ENCODE measurements at regions not wholly inside any gene's neighbourhood (a gene's known extent, or its start where the extent isn't known, plus 50 kb on each side); places are given as distances from the start of the nearest gene placed in this dataset.

DNA sequence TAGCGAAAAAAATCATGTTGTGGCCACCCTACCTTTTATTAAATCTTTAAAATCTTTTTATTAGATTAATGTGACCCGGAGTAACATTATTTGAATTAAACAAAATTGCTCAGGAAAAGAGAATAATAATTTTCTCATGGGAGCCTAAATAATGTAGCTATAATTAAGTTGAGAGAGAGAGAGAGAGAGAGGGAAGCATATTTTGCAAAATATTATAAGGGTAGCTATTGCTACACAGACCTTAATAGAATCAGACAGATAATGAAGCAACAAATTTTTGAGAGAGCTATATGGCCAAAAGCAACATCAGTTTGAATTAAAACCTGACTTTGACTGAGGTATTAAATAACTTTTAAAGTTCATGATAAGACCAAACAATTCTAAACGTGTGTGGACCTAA is 703.5 kb downstream of the TMTC2 start:
- Mint-ChIP-seq H3K4me3 (no peak overlapping the region), H3K9me3 (peaks cover 0 to 4% (median 0%) of the 10 kb centered on the region in 7 donors), H3K27ac (no peak overlapping the region), H3K36me3 (no peaks in the 10 kb centered on the region), H3K27me3 (ENCODE audit: low read depth in 3 of 3) (peaks cover 0 to 5% (median 2%) of the 10 kb centered on the region in 3 donors), H3K4me1 (peaks cover 4% of the 10 kb centered on the region)
- H3K9me3 ChIP-seq (replicated peaks in 1 of 2; ENCODE audit: control insufficient read depth in 1 of 2, insufficient read depth in 1 of 2, low read length in 2 of 2), result no peaks in the 10 kb centered on the region
- no peaks in the 10 kb centered on the region for H3K36me3 ChIP-seq (replicated peaks in 1 of 2; ENCODE audit: control insufficient read depth in 1 of 2, insufficient read depth in 2 of 2, low read length in 2 of 2)
- no peak overlapping the region for H3K4me3 ChIP-seq (replicated peaks in 1 of 3; ENCODE audit: low read depth in 2 of 3, low read length in 3 of 3)
- intact Hi-C loops (cut with micrococcal nuclease), result no loop called here
- no peak for DNase-seq
- H3K4me1 ChIP-seq (ENCODE audit: control insufficient read depth in 1 of 2, insufficient read depth in 2 of 2, low read length in 2 of 2), result no peaks in the 10 kb centered on the region
- no CpG with 5 or more reads among the region's 3 CpGs for WGBS (ENCODE audit: insufficient coverage)
- H3K4me2 ChIP-seq (replicated peaks; ENCODE audit: extremely low read depth, low read length, poor library complexity, severe bottlenecking), result no peak overlapping the region
- H4K20me1 ChIP-seq (ENCODE audit: insufficient read depth, low read length), result no peaks in the 10 kb centered on the region
- no peaks in the 10 kb centered on the region for H3K79me2 ChIP-seq (ENCODE audit: insufficient read depth, low read length)
- H3K27ac ChIP-seq (ENCODE audit: low read depth in 1 of 2, low read length in 2 of 2), result no peak overlapping the region
- TF ChIP-seq, protein P1, sequence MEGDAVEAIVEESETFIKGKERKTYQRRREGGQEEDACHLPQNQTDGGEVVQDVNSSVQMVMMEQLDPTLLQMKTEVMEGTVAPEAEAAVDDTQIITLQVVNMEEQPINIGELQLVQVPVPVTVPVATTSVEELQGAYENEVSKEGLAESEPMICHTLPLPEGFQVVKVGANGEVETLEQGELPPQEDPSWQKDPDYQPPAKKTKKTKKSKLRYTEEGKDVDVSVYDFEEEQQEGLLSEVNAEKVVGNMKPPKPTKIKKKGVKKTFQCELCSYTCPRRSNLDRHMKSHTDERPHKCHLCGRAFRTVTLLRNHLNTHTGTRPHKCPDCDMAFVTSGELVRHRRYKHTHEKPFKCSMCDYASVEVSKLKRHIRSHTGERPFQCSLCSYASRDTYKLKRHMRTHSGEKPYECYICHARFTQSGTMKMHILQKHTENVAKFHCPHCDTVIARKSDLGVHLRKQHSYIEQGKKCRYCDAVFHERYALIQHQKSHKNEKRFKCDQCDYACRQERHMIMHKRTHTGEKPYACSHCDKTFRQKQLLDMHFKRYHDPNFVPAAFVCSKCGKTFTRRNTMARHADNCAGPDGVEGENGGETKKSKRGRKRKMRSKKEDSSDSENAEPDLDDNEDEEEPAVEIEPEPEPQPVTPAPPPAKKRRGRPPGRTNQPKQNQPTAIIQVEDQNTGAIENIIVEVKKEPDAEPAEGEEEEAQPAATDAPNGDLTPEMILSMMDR (IDR thresholded peaks at IDR 0.05), result no peak
- H3K9ac ChIP-seq (ENCODE audit: insufficient read depth, low read length, poor library complexity, severe bottlenecking), result no peak overlapping the region
- no peak overlapping the region for H2AFZ ChIP-seq (ENCODE audit: insufficient read depth, low read depth, low read length, poor library complexity, severe bottlenecking)
- H3K27me3 ChIP-seq (ENCODE audit: control insufficient read depth in 2 of 2, insufficient read depth in 2 of 2, low read length in 2 of 2), result no peaks in the 10 kb centered on the region

DNA sequence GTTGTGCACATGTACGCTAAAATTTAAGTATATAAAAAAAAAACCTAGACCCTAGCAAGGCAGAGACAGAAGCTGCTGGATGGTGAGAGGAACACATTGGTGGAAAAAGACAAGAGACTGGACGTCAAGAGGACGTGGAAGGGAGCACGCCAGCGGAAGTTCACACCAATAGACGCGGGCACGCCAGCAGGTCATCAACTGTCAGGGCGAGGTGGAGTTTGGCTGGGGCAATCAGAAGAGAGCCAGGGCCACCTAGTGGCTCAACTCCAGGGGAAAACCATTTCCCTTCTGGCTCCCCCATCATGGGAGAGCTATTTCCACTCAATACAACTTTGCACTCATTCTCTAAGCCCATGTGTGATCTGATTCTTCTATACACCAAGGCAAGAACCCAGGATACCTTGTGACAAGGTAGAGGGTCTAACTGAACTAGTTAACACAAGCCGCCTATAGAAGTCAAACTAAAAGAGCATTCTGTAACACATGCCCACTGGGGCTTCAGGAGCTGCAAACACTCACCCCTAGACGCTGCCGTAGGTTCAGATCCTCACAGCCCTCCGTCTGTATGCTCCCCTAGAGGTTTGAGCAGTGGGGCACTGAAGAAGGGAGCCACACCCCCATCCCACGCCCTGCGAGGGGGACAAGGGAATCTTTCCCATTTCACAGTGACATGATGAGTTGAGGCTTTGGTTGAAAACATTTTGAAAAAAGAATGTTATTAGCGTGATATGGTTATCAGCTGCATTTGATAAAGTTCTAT is 702.7 kb downstream of the TMTC2 start:
- intact Hi-C loops (cut with micrococcal nuclease), result no loop called here
- Histone ChIP-seq H3K4me1 (ENCODE audit: control insufficient read depth in 1 of 2, insufficient read depth in 2 of 2, low read length in 2 of 2) (no peaks in the 10 kb centered on the region), H3K79me2 (ENCODE audit: insufficient read depth, low read length) (no peaks in the 10 kb centered on the region), H2AFZ (ENCODE audit: insufficient read depth, low read depth, low read length, poor library complexity, severe bottlenecking) (no peak overlapping the region), H3K36me3 (replicated peaks in 1 of 2; ENCODE audit: control insufficient read depth in 1 of 2, insufficient read depth in 2 of 2, low read length in 2 of 2) (no peaks in the 10 kb centered on the region), H3K9me3 (replicated peaks in 1 of 2; ENCODE audit: control insufficient read depth in 1 of 2, insufficient read depth in 1 of 2, low read length in 2 of 2) (no peaks in the 10 kb centered on the region), H3K27ac (ENCODE audit: low read depth in 1 of 2, low read length in 2 of 2) (no peak overlapping the region), H3K4me3 (replicated peaks in 1 of 3; ENCODE audit: low read depth in 2 of 3, low read length in 3 of 3) (no peak overlapping the region), H3K4me2 (replicated peaks; ENCODE audit: extremely low read depth, low read length, poor library complexity, severe bottlenecking) (no peak overlapping the region), H3K9ac (ENCODE audit: insufficient read depth, low read length, poor library complexity, severe bottlenecking) (no peak overlapping the region), H4K20me1 (ENCODE audit: insufficient read depth, low read length) (no peaks in the 10 kb centered on the region), H3K27me3 (ENCODE audit: control insufficient read depth in 2 of 2, insufficient read depth in 2 of 2, low read length in 2 of 2) (no peaks in the 10 kb centered on the region)
- TF ChIP-seq, protein P1 (IDR thresholded peaks at IDR 0.05), result peak; percentile 22
- no peak overlapping the region for H3K4me3 Mint-ChIP-seq
- WGBS (ENCODE audit: insufficient coverage), result 76% methylated on average over 10 of the region's 16 CpGs
- H3K27me3 Mint-ChIP-seq (ENCODE audit: low read depth in 3 of 3), result peaks cover 0 to 5% (median 2%) of the 10 kb centered on the region in 3 donors
- peaks cover 0 to 4% (median 0%) of the 10 kb centered on the region in 7 donors for H3K9me3 Mint-ChIP-seq
- no peak overlapping the region for H3K27ac Mint-ChIP-seq
- H3K4me1 Mint-ChIP-seq, result peaks cover 4% of the 10 kb centered on the region
- peak in 2 of 3 donors; percentile 1 to 8 for DNase-seq
- H3K36me3 Mint-ChIP-seq, result no peaks in the 10 kb centered on the region

Data from CD14-positive monocyte (primary cell).